ENCODE measurements at regions not wholly inside any gene's neighbourhood (a gene's known extent, or its start where the extent isn't known, plus 50 kb on each side); places are given as distances from the start of the nearest gene placed in this dataset.

DNA sequence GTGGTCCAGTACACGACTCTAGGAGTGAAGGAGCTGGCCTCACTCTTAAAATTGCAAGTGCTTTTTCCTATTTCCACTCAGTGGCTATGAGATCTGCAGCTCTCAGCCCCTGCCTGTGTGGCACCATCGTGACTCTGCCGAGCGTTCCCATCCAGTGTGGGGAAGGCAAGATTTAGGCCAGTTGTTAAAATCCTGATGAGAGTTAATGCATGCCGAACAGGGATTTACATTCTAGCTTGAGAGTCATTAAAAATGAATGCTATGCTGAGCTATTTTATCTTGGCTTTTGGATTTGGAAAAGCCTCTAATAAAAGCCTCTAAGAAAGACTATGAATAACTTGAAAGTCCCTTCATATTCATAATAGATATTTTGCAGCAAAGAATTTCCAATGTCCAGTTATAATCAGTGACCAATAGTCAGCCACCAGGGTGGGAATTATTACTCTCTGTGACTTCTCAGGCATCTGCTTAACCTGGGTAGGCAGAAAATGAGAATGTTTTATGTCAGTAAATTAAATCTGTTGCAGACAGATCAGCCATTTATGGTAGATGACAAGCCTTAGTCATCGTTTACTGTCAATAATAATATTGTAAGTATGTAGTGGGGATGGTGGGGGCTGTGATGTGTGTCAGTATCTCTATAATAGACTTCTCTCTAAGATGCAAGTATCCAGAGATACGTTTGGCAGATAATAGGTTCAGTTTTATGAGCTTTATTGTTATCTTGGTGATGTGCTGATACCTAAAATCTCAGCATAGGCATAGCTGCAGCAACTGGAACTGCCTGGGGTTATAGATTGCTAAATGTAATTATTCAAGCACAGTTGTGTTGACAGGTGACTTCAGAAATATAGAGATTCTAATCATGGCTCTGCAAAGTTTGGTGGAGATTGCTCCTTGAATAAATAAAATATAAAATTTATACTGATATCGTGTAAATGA, 207.8 kb downstream of the SOCS6 start:
- H3K4me1 ChIP-seq: no peaks in the 10 kb centered on the region
- POLR2A ChIA-PET: no interaction called here
- CTCF ChIA-PET: interaction anchor here (1.0 kb wide), 1 partner anchor 9 kb away, joined by 3 read pairs; no protein-coding TSS in a partner anchor
- H3K9me3 ChIP-seq: no peaks in the 10 kb centered on the region
- FAIRE-seq (no peak), DNase-seq (ENCODE audit: low read depth in 1 of 2, low spot score in 1 of 2) (no peak), ATAC-seq (no peak)
- no peak overlapping the region for H3K4me2 ChIP-seq
- no peak overlapping the region for H3K4me3 ChIP-seq
- WGBS (ENCODE audit: missing lambda C conversion rate): 38% methylated on average over 8 of the region's 8 CpGs
- no peak overlapping the region for H3K27ac ChIP-seq
- TF ChIP-seq CBX8 (IDR thresholded peaks at IDR 0.05) (no peak), HOXB13 (CRISPR knock-in tag; IDR thresholded peaks at IDR 0.05; ENCODE audit: low read depth) (no peak), POLR2A (IDR thresholded peaks at IDR 0.05; ENCODE audit: low read length) (no peak)

DNA sequence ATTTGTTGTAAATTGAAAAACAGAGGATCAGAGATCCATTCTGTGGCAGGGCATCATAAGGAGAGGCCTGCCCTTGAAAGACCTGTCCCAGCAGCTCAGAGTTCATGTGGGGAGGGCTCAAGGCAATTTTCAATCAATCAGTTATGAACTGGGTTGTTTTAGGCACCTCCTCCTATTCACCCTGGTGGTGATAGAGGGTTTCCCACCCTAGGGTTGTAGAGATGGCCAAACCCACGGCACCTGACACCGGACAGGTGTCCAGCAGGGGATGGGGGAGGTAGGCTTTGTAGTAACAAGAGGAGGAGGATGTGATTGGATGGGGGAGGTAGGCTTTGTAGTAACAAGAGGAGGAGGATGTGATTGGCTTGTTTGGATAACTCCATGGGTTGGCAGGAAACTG, 205.7 kb downstream of the SOCS6 start:
- Histone ChIP-seq H3K4me2 (no peak overlapping the region), H3K4me3 (no peak overlapping the region), H3K9me3 (no peaks in the 10 kb centered on the region), H3K4me1 (no peaks in the 10 kb centered on the region), H3K27ac (no peak overlapping the region)
- 81% methylated on average over 2 of the region's 2 CpGs for WGBS (ENCODE audit: missing lambda C conversion rate)
- POLR2A ChIA-PET: no interaction called here
- TF ChIP-seq EHF (CRISPR knock-in tag; IDR thresholded peaks at IDR 0.05) (no peak), POLR2A (IDR thresholded peaks at IDR 0.05; ENCODE audit: low read length) (no peak), NFE2L2 (conservative IDR thresholded peaks at IDR 0.05; ENCODE audit: low read length) (no peak), RAD21 (conservative IDR thresholded peaks at IDR 0.05 in 1 of 2, IDR thresholded peaks at IDR 0.05 in 1 of 2) (no peak), GATA3 (IDR thresholded peaks at IDR 0.05; ENCODE audit: borderline replicate concordance) (no peak), RARB (CRISPR knock-in tag; IDR thresholded peaks at IDR 0.05) (no peak), POLR2AphosphoS2 (conservative IDR thresholded peaks at IDR 0.05; ENCODE audit: low read length) (no peak), RFX5 (IDR thresholded peaks at IDR 0.05) (no peak), CHD2 (IDR thresholded peaks at IDR 0.05; ENCODE audit: low read length, partially characterized antibody) (no peak), HOXB13 (CRISPR knock-in tag; IDR thresholded peaks at IDR 0.05; ENCODE audit: low read depth) (no peak), SMC3 (IDR thresholded peaks at IDR 0.05) (no peak)
- TF ChIP-seq, protein P1, sequence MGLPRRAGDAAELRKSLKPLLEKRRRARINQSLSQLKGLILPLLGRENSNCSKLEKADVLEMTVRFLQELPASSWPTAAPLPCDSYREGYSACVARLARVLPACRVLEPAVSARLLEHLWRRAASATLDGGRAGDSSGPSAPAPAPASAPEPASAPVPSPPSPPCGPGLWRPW (IDR thresholded peaks at IDR 0.05): no peak
- DNase-seq (ENCODE audit: low read depth in 1 of 2, low spot score in 1 of 2) (no peak), FAIRE-seq (no peak), ATAC-seq (no peak)
- CTCF ChIA-PET: interaction anchor here (0.7 to 0.9 kb wide), 2 partner anchors 9 to 1371 kb away, joined by 3 read pairs; no protein-coding TSS in a partner anchor

- CTCF ChIA-PET: interaction anchor here (0.8 to 0.9 kb wide), 2 partner anchors 8 to 13 kb away, joined by 3 read pairs; no protein-coding TSS in a partner anchor
- WGBS (ENCODE audit: missing lambda C conversion rate): 55% methylated on average over 2 of the region's 9 CpGs
These were observed 204.6 kb downstream of the SOCS6 start for GRCh38 chr18:70493461-70493860.

More at GRCh38 chr18:70493461-70493860, 204.6 kb downstream of the SOCS6 start:
- H3K4me3 ChIP-seq: no peak overlapping the region
- POLR2A ChIA-PET: no interaction called here
- FAIRE-seq (no peak), ATAC-seq (no peak), DNase-seq (ENCODE audit: low read depth in 1 of 2, low spot score in 1 of 2) (no peak)
- H3K27ac ChIP-seq: no peak overlapping the region
- H3K4me2 ChIP-seq: no peak overlapping the region
- H3K9me3 ChIP-seq: no peaks in the 10 kb centered on the region
- TF ChIP-seq, protein P2, sequence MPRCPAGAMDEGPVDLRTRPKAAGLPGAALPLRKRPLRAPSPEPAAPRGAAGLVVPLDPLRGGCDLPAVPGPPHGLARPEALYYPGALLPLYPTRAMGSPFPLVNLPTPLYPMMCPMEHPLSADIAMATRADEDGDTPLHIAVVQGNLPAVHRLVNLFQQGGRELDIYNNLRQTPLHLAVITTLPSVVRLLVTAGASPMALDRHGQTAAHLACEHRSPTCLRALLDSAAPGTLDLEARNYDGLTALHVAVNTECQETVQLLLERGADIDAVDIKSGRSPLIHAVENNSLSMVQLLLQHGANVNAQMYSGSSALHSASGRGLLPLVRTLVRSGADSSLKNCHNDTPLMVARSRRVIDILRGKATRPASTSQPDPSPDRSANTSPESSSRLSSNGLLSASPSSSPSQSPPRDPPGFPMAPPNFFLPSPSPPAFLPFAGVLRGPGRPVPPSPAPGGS (IDR thresholded peaks at IDR 0.05): no peak
- TF ChIP-seq, protein P3, sequence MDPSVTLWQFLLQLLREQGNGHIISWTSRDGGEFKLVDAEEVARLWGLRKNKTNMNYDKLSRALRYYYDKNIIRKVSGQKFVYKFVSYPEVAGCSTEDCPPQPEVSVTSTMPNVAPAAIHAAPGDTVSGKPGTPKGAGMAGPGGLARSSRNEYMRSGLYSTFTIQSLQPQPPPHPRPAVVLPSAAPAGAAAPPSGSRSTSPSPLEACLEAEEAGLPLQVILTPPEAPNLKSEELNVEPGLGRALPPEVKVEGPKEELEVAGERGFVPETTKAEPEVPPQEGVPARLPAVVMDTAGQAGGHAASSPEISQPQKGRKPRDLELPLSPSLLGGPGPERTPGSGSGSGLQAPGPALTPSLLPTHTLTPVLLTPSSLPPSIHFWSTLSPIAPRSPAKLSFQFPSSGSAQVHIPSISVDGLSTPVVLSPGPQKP (IDR thresholded peaks at IDR 0.05; ENCODE audit: low read depth, low read length): no peak
- TF ChIP-seq CHD2 (IDR thresholded peaks at IDR 0.05; ENCODE audit: low read length, partially characterized antibody) (no peak), SMC3 (IDR thresholded peaks at IDR 0.05) (no peak), SREBF2 (IDR thresholded peaks at IDR 0.05) (no peak), EHMT2 (IDR thresholded peaks at IDR 0.05; ENCODE audit: low read depth) (no peak), PHF8 (IDR thresholded peaks at IDR 0.05; ENCODE audit: borderline replicate concordance, low read depth) (no peak), HEYL (CRISPR knock-in tag; IDR thresholded peaks at IDR 0.05) (no peak), EHF (CRISPR knock-in tag; IDR thresholded peaks at IDR 0.05) (no peak), JUN (IDR thresholded peaks at IDR 0.05) (no peak), EP300 (IDR thresholded peaks at IDR 0.05) (no peak)
- H3K4me1 ChIP-seq: no peaks in the 10 kb centered on the region
